ENCODE measurements at regions not wholly inside any gene's neighbourhood (a gene's known extent, or its start where the extent isn't known, plus 50 kb on each side); places are given as distances from the start of the nearest gene placed in this dataset.

- no peak for TF ChIP-seq CTCF (IDR thresholded peaks at IDR 0.05; ENCODE audit: low read depth, low read length)
- DNase-seq (ENCODE audit: low read depth in 2 of 2) = no peak
- H3K4me3 ChIP-seq (replicated peaks in 1 of 2; ENCODE audit: low read depth in 2 of 2, low read length in 2 of 2) = no peak overlapping the region
These were observed 125.9 kb downstream of the EMX2 start for GRCh38 chr10:117668327-117669008.

GRCh38 chr10:117669122-117669521 is 126.6 kb downstream of the EMX2 start:
- H3K4me3 ChIP-seq (replicated peaks in 1 of 2; ENCODE audit: low read depth in 2 of 2, low read length in 2 of 2) = no peak overlapping the region
- TF ChIP-seq CTCF (IDR thresholded peaks at IDR 0.05; ENCODE audit: low read depth, low read length) = no peak
- DNase-seq (ENCODE audit: low read depth in 2 of 2) = no peak

- no peak for TF ChIP-seq CTCF (IDR thresholded peaks at IDR 0.05; ENCODE audit: low read depth, low read length)
- DNase-seq (ENCODE audit: low read depth in 2 of 2) = no peak
- no peak overlapping the region for H3K4me3 ChIP-seq (replicated peaks in 1 of 2; ENCODE audit: low read depth in 2 of 2, low read length in 2 of 2)
These were observed 127.8 kb downstream of the EMX2 start for GRCh38 chr10:117670116-117670904.

GRCh38 chr10:117673230-117674010 is 130.9 kb downstream of the EMX2 start:
- H3K4me3 ChIP-seq (replicated peaks in 1 of 2; ENCODE audit: low read depth in 2 of 2, low read length in 2 of 2) = no peak overlapping the region
- DNase-seq (ENCODE audit: low read depth in 2 of 2) = no peak
- TF ChIP-seq CTCF (IDR thresholded peaks at IDR 0.05; ENCODE audit: low read depth, low read length) = no peak

- DNase-seq (ENCODE audit: low read depth in 2 of 2) = no peak
- no peak overlapping the region for H3K4me3 ChIP-seq (replicated peaks in 1 of 2; ENCODE audit: low read depth in 2 of 2, low read length in 2 of 2)
- TF ChIP-seq CTCF (IDR thresholded peaks at IDR 0.05; ENCODE audit: low read depth, low read length) = no peak
These were observed 131.7 kb downstream of the EMX2 start for GRCh38 chr10:117674201-117674600.

- no peak for TF ChIP-seq CTCF (IDR thresholded peaks at IDR 0.05; ENCODE audit: low read depth, low read length)
- no peak overlapping the region for H3K4me3 ChIP-seq (replicated peaks in 1 of 2; ENCODE audit: low read depth in 2 of 2, low read length in 2 of 2)
- no peak for DNase-seq (ENCODE audit: low read depth in 2 of 2)
These were observed 132.1 kb downstream of the EMX2 start for GRCh38 chr10:117674646-117675045.

Measured in cardiac fibroblast (primary cell).